ENCODE measurements at regions not wholly inside any gene's neighbourhood (a gene's known extent, or its start where the extent isn't known, plus 50 kb on each side); places are given as distances from the start of the nearest gene placed in this dataset.

- Histone ChIP-seq H3K9ac (ENCODE audit: control insufficient read depth, extremely low read depth, insufficient read depth, low read length) (no peak overlapping the region), H4K20me1 (ENCODE audit: control insufficient read depth, extremely low read depth, insufficient read depth, low read length) (no peaks in the 10 kb centered on the region), H3K4me1 (ENCODE audit: control insufficient read depth, extremely low read depth, insufficient read depth, low read length) (no peaks in the 10 kb centered on the region), H3K36me3 (ENCODE audit: control insufficient read depth in 2 of 2, extremely low read depth in 1 of 2, insufficient read depth in 2 of 2, low read length in 2 of 2) (no peaks in the 10 kb centered on the region), H3K9me3 (ENCODE audit: control insufficient read depth, low read depth, low read length) (peaks cover 8% of the 10 kb centered on the region), H2AFZ (ENCODE audit: control insufficient read depth, low read length) (no peak overlapping the region), H3K4me2 (ENCODE audit: control insufficient read depth, extremely low read depth, insufficient read depth, low read depth, low read length) (no peak overlapping the region), H3K9me1 (ENCODE audit: control insufficient read depth, extremely low read depth, insufficient read depth, low read length) (no peaks in the 10 kb centered on the region), H3K79me2 (ENCODE audit: control insufficient read depth, insufficient read depth, low read length) (no peaks in the 10 kb centered on the region), H3K27ac (ENCODE audit: control insufficient read depth, insufficient read depth, low read length) (no peak overlapping the region), H3K27me3 (ENCODE audit: control insufficient read depth, extremely low read depth, insufficient read depth, low read length) (no peaks in the 10 kb centered on the region), H3K4me3 (ENCODE audit: control insufficient read depth in 2 of 3, extremely low read depth in 1 of 3, insufficient read depth in 2 of 3, low read depth in 1 of 3, low read length in 3 of 3) (no peak overlapping the region)
- FAIRE-seq (no peak), DNase-seq (ENCODE audit: low read depth, low spot score) (no peak)
- dilution Hi-C loops (cut with MboI; ENCODE audit: extremely low pct_ligation_motif_present, low sequenced_read_pairs): loop anchor here (25.0 kb wide), 1 partner anchor 108 kb away; no protein-coding TSS in a partner anchor
- TF ChIP-seq CTCF (optimal IDR thresholded peaks at IDR 0.05 in 1 of 3, IDR thresholded peaks at IDR 0.05 in 1 of 3, conservative IDR thresholded peaks at IDR 0.05 in 1 of 3; ENCODE audit: extremely low read depth in 1 of 3, insufficient read depth in 2 of 3, low read length in 3 of 3): no peak
- TF ChIP-seq EZH2 (IDR thresholded peaks at IDR 0.05; ENCODE audit: low read length): no peak
Observed at GRCh38 chr16:5820472-5820871, 722.9 kb upstream of the EEF2KMT start.

- Histone ChIP-seq H3K27ac (ENCODE audit: control insufficient read depth, insufficient read depth, low read length) (no peak overlapping the region), H3K9ac (ENCODE audit: control insufficient read depth, extremely low read depth, insufficient read depth, low read length) (no peak overlapping the region), H3K79me2 (ENCODE audit: control insufficient read depth, insufficient read depth, low read length) (no peaks in the 10 kb centered on the region), H3K9me1 (ENCODE audit: control insufficient read depth, extremely low read depth, insufficient read depth, low read length) (no peaks in the 10 kb centered on the region), H3K36me3 (ENCODE audit: control insufficient read depth in 2 of 2, extremely low read depth in 1 of 2, insufficient read depth in 2 of 2, low read length in 2 of 2) (no peaks in the 10 kb centered on the region), H3K27me3 (ENCODE audit: control insufficient read depth, extremely low read depth, insufficient read depth, low read length) (no peaks in the 10 kb centered on the region), H3K9me3 (ENCODE audit: control insufficient read depth, low read depth, low read length) (peaks cover 3% of the 10 kb centered on the region), H4K20me1 (ENCODE audit: control insufficient read depth, extremely low read depth, insufficient read depth, low read length) (no peaks in the 10 kb centered on the region), H3K4me1 (ENCODE audit: control insufficient read depth, extremely low read depth, insufficient read depth, low read length) (no peaks in the 10 kb centered on the region), H2AFZ (ENCODE audit: control insufficient read depth, low read length) (no peak overlapping the region), H3K4me3 (ENCODE audit: control insufficient read depth in 2 of 3, extremely low read depth in 1 of 3, insufficient read depth in 2 of 3, low read depth in 1 of 3, low read length in 3 of 3) (no peak overlapping the region), H3K4me2 (ENCODE audit: control insufficient read depth, extremely low read depth, insufficient read depth, low read depth, low read length) (no peak overlapping the region)
- DNase-seq (ENCODE audit: low read depth, low spot score) (no peak), FAIRE-seq (no peak)
- no peak for TF ChIP-seq EZH2 (IDR thresholded peaks at IDR 0.05; ENCODE audit: low read length)
- no peak for TF ChIP-seq CTCF (optimal IDR thresholded peaks at IDR 0.05 in 1 of 3, IDR thresholded peaks at IDR 0.05 in 1 of 3, conservative IDR thresholded peaks at IDR 0.05 in 1 of 3; ENCODE audit: extremely low read depth in 1 of 3, insufficient read depth in 2 of 3, low read length in 3 of 3)
- dilution Hi-C loops (cut with MboI; ENCODE audit: extremely low pct_ligation_motif_present, low sequenced_read_pairs): loop anchor here (25.0 kb wide), 1 partner anchor 103 kb away; no protein-coding TSS in a partner anchor
Observed at GRCh38 chr16:5815570-5816237, 718.1 kb upstream of the EEF2KMT start.

All from keratinocyte (primary cell).